22Rv1 (cell line): ENCODE measurements at regions not wholly inside any gene's neighbourhood (a gene's known extent, or its start where the extent isn't known, plus 50 kb on each side); places are given as distances from the start of the nearest gene placed in this dataset.

ENCODE experiments used
- ZFX ChIP-seq: fragments of 450-650 bp; IDR thresholded peaks from 2 replicates; pipeline ENCODE4 v1.6.1; 2017; ENCODE audit warnings: antibody characterized with exemption, borderline replicate concordance
- TF ChIP-seq, protein P1 (sequence below): fragments of 450-650 bp; IDR thresholded peaks from 2 replicates; pipeline ENCODE4 v1.5.1; 2017; ENCODE audit warnings: mild to moderate bottlenecking

DNA sequence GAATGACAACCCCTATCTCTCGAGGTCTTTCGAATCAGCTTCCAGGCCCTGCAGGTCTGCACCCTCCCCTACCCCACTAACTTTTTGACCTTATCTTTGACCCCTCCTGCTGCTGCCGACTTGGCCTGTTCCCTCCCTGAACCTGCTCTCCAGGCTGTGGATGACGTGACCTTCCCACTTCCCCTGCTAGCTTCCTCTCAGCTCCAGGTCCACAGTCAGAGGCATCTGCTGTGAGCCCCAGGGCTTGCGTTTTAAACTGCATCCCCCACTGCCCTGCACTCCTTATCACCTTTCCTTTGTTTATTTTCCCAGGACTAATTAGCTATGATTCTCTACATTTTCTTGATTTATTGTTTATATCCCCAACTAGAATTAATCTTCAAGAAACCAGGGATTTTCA is 71.2 kb upstream of the ALKAL2 start:
- TF ChIP-seq, protein P1, sequence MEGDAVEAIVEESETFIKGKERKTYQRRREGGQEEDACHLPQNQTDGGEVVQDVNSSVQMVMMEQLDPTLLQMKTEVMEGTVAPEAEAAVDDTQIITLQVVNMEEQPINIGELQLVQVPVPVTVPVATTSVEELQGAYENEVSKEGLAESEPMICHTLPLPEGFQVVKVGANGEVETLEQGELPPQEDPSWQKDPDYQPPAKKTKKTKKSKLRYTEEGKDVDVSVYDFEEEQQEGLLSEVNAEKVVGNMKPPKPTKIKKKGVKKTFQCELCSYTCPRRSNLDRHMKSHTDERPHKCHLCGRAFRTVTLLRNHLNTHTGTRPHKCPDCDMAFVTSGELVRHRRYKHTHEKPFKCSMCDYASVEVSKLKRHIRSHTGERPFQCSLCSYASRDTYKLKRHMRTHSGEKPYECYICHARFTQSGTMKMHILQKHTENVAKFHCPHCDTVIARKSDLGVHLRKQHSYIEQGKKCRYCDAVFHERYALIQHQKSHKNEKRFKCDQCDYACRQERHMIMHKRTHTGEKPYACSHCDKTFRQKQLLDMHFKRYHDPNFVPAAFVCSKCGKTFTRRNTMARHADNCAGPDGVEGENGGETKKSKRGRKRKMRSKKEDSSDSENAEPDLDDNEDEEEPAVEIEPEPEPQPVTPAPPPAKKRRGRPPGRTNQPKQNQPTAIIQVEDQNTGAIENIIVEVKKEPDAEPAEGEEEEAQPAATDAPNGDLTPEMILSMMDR = no peak
- no peak for TF ChIP-seq ZFX
